GM06990 (cell line): ENCODE measurements at regions not wholly inside any gene's neighbourhood (a gene's known extent, or its start where the extent isn't known, plus 50 kb on each side); places are given as distances from the start of the nearest gene placed in this dataset.

Experiments used
- DNase-seq: peaks from one replicate; pipeline ENCODE4 v3.0.0-alpha.2; 2011; ENCODE audit not compliant: insufficient read length; ENCODE audit errors: extremely low read depth
- H3K27me3 ChIP-seq: replicated peaks from 2 replicates; pipeline ENCODE4 v1.6.0; 2011; ENCODE audit warnings: low read length; ENCODE audit not compliant: control insufficient read depth, insufficient read depth
- H3K36me3 ChIP-seq: 2 replicates; pipeline ENCODE4 v1.5.1; 2011; ENCODE audit warnings: low read length; ENCODE audit not compliant: control insufficient read depth, insufficient read depth
- H3K4me3 ChIP-seq: replicated peaks from 2 replicates; pipeline ENCODE4 v1.5.1; 2011; ENCODE audit warnings: low read depth, mild to moderate bottlenecking, control low read depth, low read length
- CTCF ChIP-seq: IDR thresholded peaks from 2 replicates; pipeline ENCODE4 v1.5.1; 2011; ENCODE audit warnings: low read length, control low read depth, mild to moderate bottlenecking, inconsistent platforms; ENCODE audit not compliant: insufficient read depth, poor library complexity, severe bottlenecking

- no peak for DNase-seq
- H3K36me3 ChIP-seq: no peaks in the 10 kb centered on the region
- no peaks in the 10 kb centered on the region; the same call in 1 of the 2 replicates for H3K27me3 ChIP-seq
- no peak overlapping the region for H3K4me3 ChIP-seq
- TF ChIP-seq CTCF: no peak
Observed at GRCh38 chr20:48270885-48271284, 485.6 kb upstream of the SULF2 start.

- DNase-seq: no peak
- Histone ChIP-seq H3K4me3 (no peak overlapping the region), H3K27me3 (no peaks in the 10 kb centered on the region; the same call in 1 of the 2 replicates), H3K36me3 (no peaks in the 10 kb centered on the region)
- TF ChIP-seq CTCF: no peak
Observed at GRCh38 chr20:48267860-48268633, 482.8 kb upstream of the SULF2 start.

GRCh38 chr20:48266571-48266970 is 481.3 kb upstream of the SULF2 start:
- no peak overlapping the region for H3K4me3 ChIP-seq
- DNase-seq: no peak
- H3K27me3 ChIP-seq: no peaks in the 10 kb centered on the region
- no peak for TF ChIP-seq CTCF
- H3K36me3 ChIP-seq: no peaks in the 10 kb centered on the region

- Histone ChIP-seq H3K4me3 (no peak overlapping the region), H3K27me3 (no peaks in the 10 kb centered on the region), H3K36me3 (no peaks in the 10 kb centered on the region)
- no peak for TF ChIP-seq CTCF
- no peak for DNase-seq
Observed at GRCh38 chr20:48265791-48266190, 480.5 kb upstream of the SULF2 start.

GRCh38 chr20:48262955-48263354 is 477.7 kb upstream of the SULF2 start:
- Histone ChIP-seq H3K27me3 (no peaks in the 10 kb centered on the region; the same call in 1 of the 2 replicates), H3K4me3 (no peak overlapping the region), H3K36me3 (no peaks in the 10 kb centered on the region)
- no peak for TF ChIP-seq CTCF
- DNase-seq: no peak
